HG02884 (cell line): ENCODE measurements at regions not wholly inside any gene's neighbourhood (a gene's known extent, or its start where the extent isn't known, plus 50 kb on each side); places are given as distances from the start of the nearest gene placed in this dataset.
"Not testable (repeated sequence)": the region's sequence is repeated elsewhere in the genome, so short reads cannot be mapped to it uniquely, and the experiment has no call there.

Experiments
- ATAC-seq: cut with Tn5 transposase; IDR thresholded peaks from one replicate; pipeline ENCODE4 v1.9.1; 2021; ENCODE audit warnings: mild to moderate bottlenecking, moderate library complexity; ENCODE audit not compliant: unreplicated experiment

- ATAC-seq = no peak
Observed at GRCh38 chr2:192499476-192499875, 304.7 kb upstream of the TMEFF2 start.

- no peak for ATAC-seq
Observed at GRCh38 chr2:192498747-192499146, 304.0 kb upstream of the TMEFF2 start.

GRCh38 chr2:192488158-192488557 lies 293.4 kb upstream of the TMEFF2 start:
- not testable (repeated sequence) for ATAC-seq

- no peak for ATAC-seq
Observed at GRCh38 chr2:192487636-192488035, 292.9 kb upstream of the TMEFF2 start.

GRCh38 chr2:192484903-192485302 lies 290.2 kb upstream of the TMEFF2 start:
- ATAC-seq = no peak

- no peak for ATAC-seq
Observed at GRCh38 chr2:192480984-192481383, 286.3 kb upstream of the TMEFF2 start.

GRCh38 chr2:192473331-192473730 lies 278.6 kb upstream of the TMEFF2 start:
- ATAC-seq = no peak

GRCh38 chr2:192471982-192472381 lies 277.2 kb upstream of the TMEFF2 start:
- no peak for ATAC-seq

- no peak for ATAC-seq
Observed at GRCh38 chr2:192469612-192470011, 274.9 kb upstream of the TMEFF2 start.

GRCh38 chr2:192467953-192468660 lies 273.4 kb upstream of the TMEFF2 start:
- ATAC-seq = no peak

- no peak for ATAC-seq
Observed at GRCh38 chr2:192465141-192465540, 270.4 kb upstream of the TMEFF2 start.

- ATAC-seq = no peak
Observed at GRCh38 chr2:192459422-192459821, 264.7 kb upstream of the TMEFF2 start.

GRCh38 chr2:192448881-192449280 lies 254.1 kb upstream of the TMEFF2 start:
- ATAC-seq = no peak

GRCh38 chr2:192444286-192444838 lies 249.6 kb upstream of the TMEFF2 start:
- ATAC-seq = no peak

- no peak for ATAC-seq
Observed at GRCh38 chr2:192443831-192444230, 249.1 kb upstream of the TMEFF2 start.

- no peak for ATAC-seq
Observed at GRCh38 chr2:192438239-192438638, 243.5 kb upstream of the TMEFF2 start.

- no peak for ATAC-seq
Observed at GRCh38 chr2:192437653-192438052, 242.9 kb upstream of the TMEFF2 start.

- ATAC-seq = no peak
Observed at GRCh38 chr2:192424243-192424642, 229.5 kb upstream of the TMEFF2 start.

- ATAC-seq = no peak
Observed at GRCh38 chr2:192419786-192420185, 225.1 kb upstream of the TMEFF2 start.

GRCh38 chr2:192416060-192416459 lies 221.3 kb upstream of the TMEFF2 start:
- no peak for ATAC-seq

- ATAC-seq = no peak
Observed at GRCh38 chr2:192414794-192415193, 220.1 kb upstream of the TMEFF2 start.

- ATAC-seq = no peak
Observed at GRCh38 chr2:192413812-192414681, 219.3 kb upstream of the TMEFF2 start.
